ENCODE measurements at regions not wholly inside any gene's neighbourhood (a gene's known extent, or its start where the extent isn't known, plus 50 kb on each side); places are given as distances from the start of the nearest gene placed in this dataset.

- Mint-ChIP-seq H3K36me3 (ENCODE audit: insufficient read depth, unreplicated experiment) (no peaks in the 10 kb centered on the region), H3K4me1 (ENCODE audit: low read depth, unreplicated experiment) (no peaks in the 10 kb centered on the region), H3K27ac (ENCODE audit: unreplicated experiment) (no peak overlapping the region), H3K27me3 (ENCODE audit: insufficient read depth, unreplicated experiment) (peaks cover 10% of the 10 kb centered on the region), H3K4me3 (ENCODE audit: unreplicated experiment) (no peak overlapping the region), H3K9me3 (ENCODE audit: unreplicated experiment) (no peaks in the 10 kb centered on the region)
- ChIA-PET CTCF (no interaction called here), POLR2A (no interaction called here)
- H3K27me3 ChIP-seq (replicated peaks; ENCODE audit: control insufficient read depth, insufficient read depth, low read length) = no peaks in the 10 kb centered on the region
- DNase-seq = no peak
- intact Hi-C loops (cut with micrococcal nuclease; ENCODE audit: unreplicated experiment) = no loop called here
- H3K4me1 ChIP-seq = no peaks in the 10 kb centered on the region
- no TSS peak for BruUV-seq (replicated peaks)
- no peak overlapping the region for H3K4me3 ChIP-seq (ENCODE audit: low read depth, low read length)
- no peaks in the 10 kb centered on the region for H3K9me3 ChIP-seq
- no peaks in the 10 kb centered on the region for H3K36me3 ChIP-seq (ENCODE audit: control insufficient read depth, insufficient read depth, low read length)
- no peak for TF ChIP-seq CTCF (IDR thresholded peaks at IDR 0.05; ENCODE audit: insufficient read depth in 1 of 2, low read depth in 1 of 2, low read length in 1 of 2, severe bottlenecking in 1 of 2, unreplicated experiment in 1 of 2)
Measured at GRCh38 chr1:30183006-30183405, 540.4 kb downstream of the MATN1 start.

- Histone ChIP-seq H3K36me3 (ENCODE audit: control insufficient read depth, insufficient read depth, low read length) (no peaks in the 10 kb centered on the region), H3K9me3 (no peaks in the 10 kb centered on the region), H3K4me1 (no peaks in the 10 kb centered on the region), H3K4me3 (ENCODE audit: low read depth, low read length) (no peak overlapping the region), H3K27me3 (replicated peaks; ENCODE audit: control insufficient read depth, insufficient read depth, low read length) (no peaks in the 10 kb centered on the region)
- Mint-ChIP-seq H3K27me3 (ENCODE audit: insufficient read depth, unreplicated experiment) (peaks cover 10% of the 10 kb centered on the region), H3K27ac (ENCODE audit: unreplicated experiment) (no peak overlapping the region), H3K9me3 (ENCODE audit: unreplicated experiment) (no peaks in the 10 kb centered on the region), H3K4me1 (ENCODE audit: low read depth, unreplicated experiment) (no peaks in the 10 kb centered on the region), H3K36me3 (ENCODE audit: insufficient read depth, unreplicated experiment) (no peaks in the 10 kb centered on the region), H3K4me3 (ENCODE audit: unreplicated experiment) (no peak overlapping the region)
- no peak for TF ChIP-seq CTCF (IDR thresholded peaks at IDR 0.05; ENCODE audit: insufficient read depth in 1 of 2, low read depth in 1 of 2, low read length in 1 of 2, severe bottlenecking in 1 of 2, unreplicated experiment in 1 of 2)
- CTCF ChIA-PET = interaction anchor here (0.5 kb wide), 1 partner anchor 414 kb away, joined by 6 read pairs; no protein-coding TSS in a partner anchor
- no peak for DNase-seq
- intact Hi-C loops (cut with micrococcal nuclease; ENCODE audit: unreplicated experiment) = no loop called here
- no TSS peak for BruUV-seq (replicated peaks)
- POLR2A ChIA-PET = no interaction called here
Measured at GRCh38 chr1:30179942-30180543, 543.3 kb downstream of the MATN1 start.

GRCh38 chr1:30176477-30176876 is 546.9 kb downstream of the MATN1 start:
- no peaks in the 10 kb centered on the region for H3K9me3 ChIP-seq
- intact Hi-C loops (cut with micrococcal nuclease; ENCODE audit: unreplicated experiment) = no loop called here
- no peaks in the 10 kb centered on the region for H3K27me3 ChIP-seq (replicated peaks; ENCODE audit: control insufficient read depth, insufficient read depth, low read length)
- Mint-ChIP-seq H3K27me3 (ENCODE audit: insufficient read depth, unreplicated experiment) (peaks cover 13% of the 10 kb centered on the region), H3K4me3 (ENCODE audit: unreplicated experiment) (no peak overlapping the region), H3K36me3 (ENCODE audit: insufficient read depth, unreplicated experiment) (no peaks in the 10 kb centered on the region), H3K9me3 (ENCODE audit: unreplicated experiment) (no peaks in the 10 kb centered on the region), H3K4me1 (ENCODE audit: low read depth, unreplicated experiment) (no peaks in the 10 kb centered on the region), H3K27ac (ENCODE audit: unreplicated experiment) (no peak overlapping the region)
- H3K4me1 ChIP-seq = no peaks in the 10 kb centered on the region
- ChIA-PET CTCF (no interaction called here), POLR2A (no interaction called here)
- no peaks in the 10 kb centered on the region for H3K36me3 ChIP-seq (ENCODE audit: control insufficient read depth, insufficient read depth, low read length)
- no peak for TF ChIP-seq CTCF (IDR thresholded peaks at IDR 0.05; ENCODE audit: insufficient read depth in 1 of 2, low read depth in 1 of 2, low read length in 1 of 2, severe bottlenecking in 1 of 2, unreplicated experiment in 1 of 2)
- no peak for DNase-seq
- BruUV-seq (replicated peaks) = no TSS peak
- no peak overlapping the region for H3K4me3 ChIP-seq (ENCODE audit: low read depth, low read length)
